HG03175 (cell line): ENCODE measurements at regions not wholly inside any gene's neighbourhood (a gene's known extent, or its start where the extent isn't known, plus 50 kb on each side); places are given as distances from the start of the nearest gene placed in this dataset.
A peak's percentile ranks its signal among the peaks of the same experiment; 100 is the strongest.

Experiments used
- ATAC-seq: cut with Tn5 transposase; IDR thresholded peaks from one replicate; pipeline ENCODE4 v1.9.1; 2021; ENCODE audit warnings: mild to moderate bottlenecking, moderate library complexity; ENCODE audit not compliant: unreplicated experiment

GRCh38 chr10:4663162-4663992 is 162.6 kb upstream of the AKR1E2 start:
- peak; percentile 92 for ATAC-seq

GRCh38 chr10:4662576-4663161 is 163.3 kb upstream of the AKR1E2 start:
- no peak for ATAC-seq

GRCh38 chr10:4661511-4662255 is 164.3 kb upstream of the AKR1E2 start:
- no peak for ATAC-seq

GRCh38 chr10:4658777-4659176 is 167.2 kb upstream of the AKR1E2 start:
- ATAC-seq, result no peak

GRCh38 chr10:4656576-4657194 is 169.3 kb upstream of the AKR1E2 start:
- ATAC-seq, result peak; percentile 33

GRCh38 chr10:4655879-4656278 is 170.1 kb upstream of the AKR1E2 start:
- no peak for ATAC-seq

GRCh38 chr10:4655406-4655805 is 170.6 kb upstream of the AKR1E2 start:
- ATAC-seq, result no peak

GRCh38 chr10:4654496-4654895 is 171.5 kb upstream of the AKR1E2 start:
- no peak for ATAC-seq

GRCh38 chr10:4653160-4653559 is 172.8 kb upstream of the AKR1E2 start:
- ATAC-seq, result no peak

GRCh38 chr10:4652111-4653010 is 173.6 kb upstream of the AKR1E2 start:
- ATAC-seq, result peak; percentile 75

- peak; percentile 45 for ATAC-seq
Measured at GRCh38 chr10:4651404-4652037, 174.5 kb upstream of the AKR1E2 start.

GRCh38 chr10:4650582-4650981 is 175.4 kb upstream of the AKR1E2 start:
- no peak for ATAC-seq

- ATAC-seq, result no peak
Measured at GRCh38 chr10:4649886-4650508, 176.0 kb upstream of the AKR1E2 start.

- no peak for ATAC-seq
Measured at GRCh38 chr10:4649471-4649870, 176.5 kb upstream of the AKR1E2 start.

GRCh38 chr10:4648999-4649398 is 177.0 kb upstream of the AKR1E2 start:
- no peak for ATAC-seq

GRCh38 chr10:4647109-4647785 is 178.8 kb upstream of the AKR1E2 start:
- no peak for ATAC-seq

GRCh38 chr10:4646547-4646946 is 179.5 kb upstream of the AKR1E2 start:
- ATAC-seq, result no peak

GRCh38 chr10:4645836-4646235 is 180.2 kb upstream of the AKR1E2 start:
- no peak for ATAC-seq

GRCh38 chr10:4643471-4643870 is 182.5 kb upstream of the AKR1E2 start:
- no peak for ATAC-seq
